ENCODE measurements at regions not wholly inside any gene's neighbourhood (a gene's known extent, or its start where the extent isn't known, plus 50 kb on each side); places are given as distances from the start of the nearest gene placed in this dataset.

GRCh38 chr5:162996053-162996452 is 441.3 kb upstream of the CCNG1 start:
- TF ChIP-seq TARDBP (IDR thresholded peaks at IDR 0.05): no peak
- no peak for TF ChIP-seq L3MBTL2 (conservative IDR thresholded peaks at IDR 0.05)
- no peak for TF ChIP-seq HDGF (IDR thresholded peaks at IDR 0.05; ENCODE audit: borderline replicate concordance)
- TF ChIP-seq FOXM1 (IDR thresholded peaks at IDR 0.05; ENCODE audit: borderline replicate concordance): no peak
- no peak for TF ChIP-seq NFRKB (IDR thresholded peaks at IDR 0.05)
- no peak for TF ChIP-seq FOXA1 (IDR thresholded peaks at IDR 0.05)
- TF ChIP-seq ARNT (IDR thresholded peaks at IDR 0.05): no peak
- TF ChIP-seq SP1 (IDR thresholded peaks at IDR 0.05): no peak
- no peak for TF ChIP-seq ELF4 (IDR thresholded peaks at IDR 0.05)

All from HEK293T (cell line).